VCaP (cell line): ENCODE measurements at regions not wholly inside any gene's neighbourhood (a gene's known extent, or its start where the extent isn't known, plus 50 kb on each side); places are given as distances from the start of the nearest gene placed in this dataset.

Experiments used
- H3K27ac ChIP-seq: fragments of 450-650 bp; 2 replicates; pipeline ENCODE4 v1.5.1; 2017
- TF ChIP-seq, protein P1 (sequence below): fragments of 450-650 bp; conservative IDR thresholded peaks from 2 replicates; pipeline ENCODE4 v1.5.1; 2017; ENCODE audit warnings: mild to moderate bottlenecking, moderate library complexity

GRCh38 chr6:139644821-139645220 lies 270.4 kb upstream of the CITED2 start:
- TF ChIP-seq, protein P1, sequence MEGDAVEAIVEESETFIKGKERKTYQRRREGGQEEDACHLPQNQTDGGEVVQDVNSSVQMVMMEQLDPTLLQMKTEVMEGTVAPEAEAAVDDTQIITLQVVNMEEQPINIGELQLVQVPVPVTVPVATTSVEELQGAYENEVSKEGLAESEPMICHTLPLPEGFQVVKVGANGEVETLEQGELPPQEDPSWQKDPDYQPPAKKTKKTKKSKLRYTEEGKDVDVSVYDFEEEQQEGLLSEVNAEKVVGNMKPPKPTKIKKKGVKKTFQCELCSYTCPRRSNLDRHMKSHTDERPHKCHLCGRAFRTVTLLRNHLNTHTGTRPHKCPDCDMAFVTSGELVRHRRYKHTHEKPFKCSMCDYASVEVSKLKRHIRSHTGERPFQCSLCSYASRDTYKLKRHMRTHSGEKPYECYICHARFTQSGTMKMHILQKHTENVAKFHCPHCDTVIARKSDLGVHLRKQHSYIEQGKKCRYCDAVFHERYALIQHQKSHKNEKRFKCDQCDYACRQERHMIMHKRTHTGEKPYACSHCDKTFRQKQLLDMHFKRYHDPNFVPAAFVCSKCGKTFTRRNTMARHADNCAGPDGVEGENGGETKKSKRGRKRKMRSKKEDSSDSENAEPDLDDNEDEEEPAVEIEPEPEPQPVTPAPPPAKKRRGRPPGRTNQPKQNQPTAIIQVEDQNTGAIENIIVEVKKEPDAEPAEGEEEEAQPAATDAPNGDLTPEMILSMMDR: no peak
- H3K27ac ChIP-seq: no peak overlapping the region

DNA sequence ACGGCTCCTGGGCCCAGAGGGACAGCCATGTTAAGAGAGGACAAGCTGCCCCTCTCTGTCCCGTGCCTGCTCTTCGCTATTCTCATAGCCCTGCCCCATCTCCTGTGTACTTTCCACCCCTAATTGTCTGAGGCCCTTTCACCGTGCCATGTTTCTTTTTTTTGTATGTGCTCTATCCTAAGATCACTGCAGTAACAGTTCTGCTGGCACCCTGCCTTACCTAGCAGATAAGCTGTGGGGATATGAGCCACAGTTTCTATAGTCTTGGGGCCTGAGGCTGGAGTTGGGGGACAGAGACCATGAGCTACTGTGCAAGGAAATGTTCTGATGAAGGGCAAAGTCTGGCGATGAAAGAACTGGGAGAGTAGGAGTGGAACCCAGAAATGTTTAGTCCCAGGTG lies 269.5 kb upstream of the CITED2 start:
- TF ChIP-seq, protein P1: no peak

DNA sequence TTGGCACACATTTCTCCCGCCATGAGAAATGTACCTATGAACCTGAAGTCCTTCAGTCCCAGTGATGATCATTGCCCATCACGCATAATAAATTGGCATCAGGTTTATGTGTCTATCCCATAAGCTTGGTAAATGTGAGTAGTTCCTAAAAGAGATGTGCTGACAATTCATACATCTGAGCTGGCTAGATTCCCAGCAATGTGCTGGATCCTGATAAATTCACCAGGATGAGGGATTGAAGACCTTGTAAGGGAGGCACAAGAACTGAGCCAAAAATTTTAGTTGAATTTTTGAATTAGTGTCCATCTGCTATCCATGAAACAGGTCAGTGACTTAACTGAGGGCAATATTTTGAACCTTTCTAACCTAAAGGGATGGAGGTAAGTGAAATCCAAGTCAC lies 267.9 kb upstream of the CITED2 start:
- TF ChIP-seq, protein P1: no peak
- no peak overlapping the region for H3K27ac ChIP-seq

More for the DNA sequence above, 269.5 kb upstream of the CITED2 start:
- H3K27ac ChIP-seq: peak overlapping the region; percentile 40

GRCh38 chr6:139641376-139641775 lies 266.9 kb upstream of the CITED2 start:
- TF ChIP-seq, protein P1: no peak
- no peak overlapping the region for H3K27ac ChIP-seq

GRCh38 chr6:139640921-139641320 lies 266.5 kb upstream of the CITED2 start:
- no peak overlapping the region for H3K27ac ChIP-seq
- TF ChIP-seq, protein P1: no peak

DNA sequence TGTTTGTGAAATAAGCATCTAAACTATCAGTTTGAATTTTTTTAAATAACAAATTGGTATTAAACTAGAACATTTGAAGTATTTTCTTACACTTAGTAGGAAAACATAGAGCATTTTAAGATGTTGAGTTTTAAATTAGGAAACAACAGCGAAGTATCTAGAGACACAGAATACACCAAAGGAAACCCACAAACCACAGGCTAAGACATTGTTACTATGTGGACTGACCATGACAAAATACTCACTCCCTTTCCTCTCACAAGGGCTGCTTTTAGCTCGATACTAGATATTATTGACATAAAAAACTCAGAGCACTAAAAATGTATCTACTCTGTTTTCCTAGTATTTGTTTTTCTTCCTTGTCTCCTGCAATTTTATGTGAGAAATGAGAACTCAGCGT lies 266.0 kb upstream of the CITED2 start:
- H3K27ac ChIP-seq: no peak overlapping the region
- TF ChIP-seq, protein P1: no peak

DNA sequence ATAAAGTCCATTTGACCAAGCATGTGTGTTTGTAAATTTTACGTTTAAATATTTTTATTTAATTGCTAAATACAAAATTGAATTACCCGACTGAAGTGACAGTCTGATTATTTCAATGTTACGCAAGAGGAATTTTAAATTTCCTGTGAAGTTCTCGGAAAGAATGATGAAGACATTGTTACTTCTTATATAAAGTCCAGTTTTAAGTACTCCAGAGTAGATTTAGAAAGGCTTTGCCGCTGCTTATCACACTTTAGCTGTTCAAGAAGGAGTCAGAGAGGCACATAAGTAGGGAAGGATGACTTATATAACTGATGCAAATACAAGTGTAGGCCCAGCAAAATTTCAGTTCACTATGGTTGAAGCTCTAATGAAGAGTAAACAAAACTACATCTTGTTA lies 265.1 kb upstream of the CITED2 start:
- TF ChIP-seq, protein P1: no peak
- H3K27ac ChIP-seq: no peak overlapping the region
